PC-3 (cell line): ENCODE measurements at regions not wholly inside any gene's neighbourhood (a gene's known extent, or its start where the extent isn't known, plus 50 kb on each side); places are given as distances from the start of the nearest gene placed in this dataset.

Experiments
- EZH2 ChIP-seq: fragments of 300-600 bp; sonication (generic); IDR thresholded peaks from one replicate; pipeline ENCODE4 v1.6.1; 2017; ENCODE audit warnings: antibody characterized with exemption, mild to moderate bottlenecking, low read length; ENCODE audit not compliant: unreplicated experiment
- TF ChIP-seq, protein P1 (sequence below): fragments of 300-600 bp; sonication (generic); conservative IDR thresholded peaks from 2 replicates; pipeline ENCODE4 v1.5.1; 2017; ENCODE audit warnings: antibody characterized with exemption, low read depth, mild to moderate bottlenecking, low read length

DNA sequence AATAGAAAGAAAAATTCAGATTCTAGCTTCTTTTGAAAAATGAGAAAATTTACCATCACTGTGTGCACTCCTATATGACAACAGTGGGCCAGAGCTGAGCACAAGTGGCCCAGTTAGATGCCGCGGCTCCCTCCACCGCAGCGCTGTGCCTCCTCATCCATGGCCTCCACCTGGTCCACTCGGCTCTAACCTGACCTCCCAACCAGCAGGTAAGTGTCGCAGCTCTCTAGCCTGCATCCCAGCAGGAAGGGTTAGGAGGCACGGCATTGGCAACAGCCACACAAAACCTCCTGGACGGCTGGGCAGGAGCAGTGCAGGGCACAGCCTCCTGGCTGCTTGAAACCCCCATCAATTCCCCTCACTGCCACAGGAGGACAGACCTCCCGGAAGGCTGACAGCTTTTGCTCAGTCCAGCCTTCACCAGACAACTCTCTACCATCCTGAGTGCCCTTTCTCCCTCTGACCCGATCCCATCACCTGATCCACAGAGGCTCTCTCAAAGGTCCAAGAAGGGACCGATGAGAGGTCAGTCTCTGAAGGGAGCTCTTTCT, 76.1 kb downstream of the RPL27A start:
- TF ChIP-seq, protein P1, sequence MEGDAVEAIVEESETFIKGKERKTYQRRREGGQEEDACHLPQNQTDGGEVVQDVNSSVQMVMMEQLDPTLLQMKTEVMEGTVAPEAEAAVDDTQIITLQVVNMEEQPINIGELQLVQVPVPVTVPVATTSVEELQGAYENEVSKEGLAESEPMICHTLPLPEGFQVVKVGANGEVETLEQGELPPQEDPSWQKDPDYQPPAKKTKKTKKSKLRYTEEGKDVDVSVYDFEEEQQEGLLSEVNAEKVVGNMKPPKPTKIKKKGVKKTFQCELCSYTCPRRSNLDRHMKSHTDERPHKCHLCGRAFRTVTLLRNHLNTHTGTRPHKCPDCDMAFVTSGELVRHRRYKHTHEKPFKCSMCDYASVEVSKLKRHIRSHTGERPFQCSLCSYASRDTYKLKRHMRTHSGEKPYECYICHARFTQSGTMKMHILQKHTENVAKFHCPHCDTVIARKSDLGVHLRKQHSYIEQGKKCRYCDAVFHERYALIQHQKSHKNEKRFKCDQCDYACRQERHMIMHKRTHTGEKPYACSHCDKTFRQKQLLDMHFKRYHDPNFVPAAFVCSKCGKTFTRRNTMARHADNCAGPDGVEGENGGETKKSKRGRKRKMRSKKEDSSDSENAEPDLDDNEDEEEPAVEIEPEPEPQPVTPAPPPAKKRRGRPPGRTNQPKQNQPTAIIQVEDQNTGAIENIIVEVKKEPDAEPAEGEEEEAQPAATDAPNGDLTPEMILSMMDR: no peak
- no peak for TF ChIP-seq EZH2
